Gastroesophageal sphincter (tissue), 4 donors: ENCODE measurements at regions not wholly inside any gene's neighbourhood (a gene's known extent, or its start where the extent isn't known, plus 50 kb on each side); places are given as distances from the start of the nearest gene placed in this dataset.
A peak's percentile ranks its signal among the peaks of the same experiment; 100 is the strongest.
"Not testable (repeated sequence)": the region's sequence is repeated elsewhere in the genome, so short reads cannot be mapped to it uniquely, and the experiment has no call there.

ENCODE experiments used
- ATAC-seq: fragments of 150-250 bp; one replicate; pipeline ENCODE4 v1.9.1; 2016; ENCODE audit warnings: mild to moderate bottlenecking, moderate library complexity
- H3K27ac ChIP-seq, 4 donors: fragments of 200-600 bp; sonication (generic) in 3 of 4; 1 replicate in 3 of 4; 2 replicates in 1 of 4; pipeline ENCODE4 v1.5.1; 2016 to 2019
- H3K27me3 ChIP-seq: fragments of 200-600 bp; sonication (generic); one replicate; pipeline ENCODE4 v1.5.1; 2019
- H3K36me3 ChIP-seq, 2 donors: fragments of 200-600 bp; sonication (generic); one replicate each; pipeline ENCODE4 v1.5.1; 2019; ENCODE audit warnings: control low read depth in 1 of 2
- H3K4me1 ChIP-seq, 3 donors: fragments of 200-600 bp; sonication (generic); 1 replicate in 2 of 3; 2 replicates in 1 of 3; pipeline ENCODE4 v1.5.1; 2016 to 2019; ENCODE audit warnings: control low read depth in 2 of 3
- H3K4me3 ChIP-seq, 2 donors: fragments of 200-600 bp; sonication (generic); one replicate each; pipeline ENCODE4 v1.5.1; 2019; ENCODE audit warnings: mild to moderate bottlenecking in 1 of 2, moderate library complexity in 1 of 2
- H3K9me3 ChIP-seq, 3 donors: fragments of 200-600 bp; sonication (generic); one replicate each; pipeline ENCODE4 v1.5.1; 2017 to 2019; ENCODE audit warnings: control low read depth in 2 of 3
- EP300 ChIP-seq: sonication (generic); formaldehyde crosslinking; IDR thresholded peaks from one replicate; pipeline ENCODE4 v1.6.1; 2017; ENCODE audit warnings: antibody characterized with exemption, mild to moderate bottlenecking
- POLR2A ChIP-seq, 2 donors: fragments of 450-650 bp; IDR thresholded peaks; one replicate each; pipeline ENCODE4 v1.6.1; 2017; ENCODE audit warnings: antibody characterized with exemption in 2 of 2, mild to moderate bottlenecking in 2 of 2, moderate library complexity in 1 of 2
- POLR2AphosphoS5 ChIP-seq: sonication (generic); formaldehyde crosslinking; IDR thresholded peaks from one replicate; pipeline ENCODE4 v1.6.1; 2017; ENCODE audit warnings: antibody characterized with exemption
- WGBS, 2 donors: methylation state at CpG; one replicate each; pipeline ENCODE4 v1.1.5; 2018; ENCODE audit warnings: low coverage in 1 of 2; 5-methylcytosine and 5-hydroxymethylcytosine counted together
- TF ChIP-seq, protein P1 (sequence below), 4 experiments: fragments of 200-600 bp in 2 of 4; fragments of 450-650 bp in 2 of 4; sonication (generic) in 1 of 4; IDR thresholded peaks; one replicate each; pipeline ENCODE4 v1.5.1; 2017 to 2019; ENCODE audit warnings: antibody characterized with exemption in 4 of 4, mild to moderate bottlenecking in 2 of 4, moderate library complexity in 2 of 4

DNA sequence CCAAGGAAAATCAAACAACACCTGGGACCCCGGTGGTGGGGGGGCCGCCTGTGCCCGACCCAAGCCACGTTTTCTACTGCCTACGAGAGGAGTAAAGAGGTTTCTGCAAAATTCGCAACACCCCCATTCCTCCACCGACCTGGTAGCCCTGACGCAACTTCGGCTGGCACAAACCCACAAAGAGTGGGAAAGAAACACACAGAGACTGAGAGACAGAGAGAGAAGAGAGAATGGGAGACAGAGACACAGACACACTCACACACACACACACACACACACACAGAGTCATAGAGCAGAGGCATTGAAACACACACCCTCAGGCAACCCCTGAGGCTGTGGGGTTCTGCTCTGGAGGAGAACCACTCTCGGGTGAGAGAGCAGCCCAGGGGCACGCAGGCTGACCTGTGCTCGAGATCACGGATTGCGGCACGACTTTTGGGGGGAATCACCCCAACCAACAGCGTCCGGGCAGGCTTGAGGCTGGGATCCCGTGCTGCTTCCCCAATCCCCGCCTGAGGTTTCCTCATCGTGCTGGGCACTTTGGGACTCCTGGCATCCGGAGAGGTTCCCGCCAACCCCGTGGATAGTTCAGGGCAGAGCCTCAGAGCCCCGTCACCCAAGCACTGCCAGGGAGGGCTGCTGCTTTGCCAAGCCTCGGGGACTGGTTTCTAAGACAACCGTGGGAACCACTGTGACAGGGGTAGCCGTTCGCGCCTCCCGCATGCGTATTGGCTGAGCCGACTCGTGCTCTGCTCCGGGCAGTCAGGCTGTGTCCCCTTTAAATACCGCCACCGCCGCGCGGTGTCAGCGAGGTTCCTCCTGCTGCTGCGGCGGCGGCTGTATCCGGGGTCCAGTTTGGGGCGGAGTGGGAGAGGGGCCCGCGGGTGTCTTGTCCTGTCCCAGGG is 682.4 kb upstream of the TPTE start:
- peak; percentile 31 for ATAC-seq
- TF ChIP-seq POLR2A (IDR thresholded peaks at IDR 0.05) (no peak), POLR2AphosphoS5 (no peak), EP300 (no peak)
- TF ChIP-seq, protein P1, sequence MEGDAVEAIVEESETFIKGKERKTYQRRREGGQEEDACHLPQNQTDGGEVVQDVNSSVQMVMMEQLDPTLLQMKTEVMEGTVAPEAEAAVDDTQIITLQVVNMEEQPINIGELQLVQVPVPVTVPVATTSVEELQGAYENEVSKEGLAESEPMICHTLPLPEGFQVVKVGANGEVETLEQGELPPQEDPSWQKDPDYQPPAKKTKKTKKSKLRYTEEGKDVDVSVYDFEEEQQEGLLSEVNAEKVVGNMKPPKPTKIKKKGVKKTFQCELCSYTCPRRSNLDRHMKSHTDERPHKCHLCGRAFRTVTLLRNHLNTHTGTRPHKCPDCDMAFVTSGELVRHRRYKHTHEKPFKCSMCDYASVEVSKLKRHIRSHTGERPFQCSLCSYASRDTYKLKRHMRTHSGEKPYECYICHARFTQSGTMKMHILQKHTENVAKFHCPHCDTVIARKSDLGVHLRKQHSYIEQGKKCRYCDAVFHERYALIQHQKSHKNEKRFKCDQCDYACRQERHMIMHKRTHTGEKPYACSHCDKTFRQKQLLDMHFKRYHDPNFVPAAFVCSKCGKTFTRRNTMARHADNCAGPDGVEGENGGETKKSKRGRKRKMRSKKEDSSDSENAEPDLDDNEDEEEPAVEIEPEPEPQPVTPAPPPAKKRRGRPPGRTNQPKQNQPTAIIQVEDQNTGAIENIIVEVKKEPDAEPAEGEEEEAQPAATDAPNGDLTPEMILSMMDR (IDR thresholded peaks at IDR 0.05): no peak
- WGBS, 2 donors: 68 to 69% methylated on average over 17 to 45 of the region's 47 CpGs

DNA sequence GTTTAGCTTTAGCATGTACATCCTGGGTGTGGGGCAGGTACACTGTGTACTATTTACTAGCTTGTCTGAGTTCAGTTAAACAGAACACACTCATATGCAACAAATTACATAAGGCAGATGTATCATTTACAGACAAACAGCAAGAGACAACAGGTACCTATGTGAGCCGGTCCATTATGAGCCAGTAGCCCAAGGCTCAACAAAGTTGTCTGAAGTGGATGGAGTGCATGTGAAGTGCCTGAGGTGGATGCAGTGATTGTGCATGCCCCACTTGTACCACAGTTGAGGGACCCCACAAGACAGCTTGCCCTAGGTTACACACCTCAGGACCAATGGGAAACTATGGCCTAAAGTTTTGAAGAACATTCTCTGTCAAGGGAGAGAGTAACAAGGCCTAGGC is 677.3 kb upstream of the TPTE start:
- not testable (repeated sequence) for H3K27me3 ChIP-seq, H3K4me3 ChIP-seq, H3K36me3 ChIP-seq, H3K4me1 ChIP-seq, ATAC-seq, H3K27ac ChIP-seq
- WGBS, 2 donors: 67 to 79% methylated on average over 1 of the region's 1 CpG
- peaks cover 0 to 11% (median 0%) of the 10 kb centered on the region in 3 donors for H3K9me3 ChIP-seq

More for the DNA sequence above, 682.4 kb upstream of the TPTE start:
- H3K27me3 ChIP-seq: peaks cover 7% of the 10 kb centered on the region
- H3K4me1 ChIP-seq: no peaks in the 10 kb centered on the region
- H3K27ac ChIP-seq: no peak overlapping the region
- no peaks in the 10 kb centered on the region for H3K36me3 ChIP-seq
- H3K9me3 ChIP-seq: peaks cover 0 to 21% (median 0%) of the 10 kb centered on the region in 3 donors
- H3K4me3 ChIP-seq: no peak overlapping the region

DNA sequence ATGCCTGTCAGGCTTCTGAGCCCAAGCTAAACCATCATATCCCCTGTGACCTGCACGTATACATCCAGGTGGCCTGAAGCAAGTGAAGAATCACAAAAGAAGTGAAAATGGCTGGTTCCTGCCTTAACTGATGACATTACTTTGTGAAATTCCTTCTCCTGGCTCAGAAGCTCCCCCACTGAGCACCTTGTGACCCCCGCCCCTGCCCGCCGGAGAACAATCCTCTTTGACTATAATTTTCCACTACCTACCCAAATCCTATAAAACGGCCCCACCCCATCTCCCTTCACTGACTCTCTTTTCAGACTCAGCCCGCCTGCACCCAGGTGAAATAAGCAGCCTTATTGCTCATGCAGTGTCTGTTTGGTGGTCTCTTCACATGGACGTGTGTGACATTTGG is 673.9 kb upstream of the TPTE start:
- WGBS, 2 donors: 63 to 68% methylated on average over 7 of the region's 7 CpGs
- H3K9me3 ChIP-seq, H3K4me1 ChIP-seq, H3K27me3 ChIP-seq, H3K27ac ChIP-seq, ATAC-seq, H3K4me3 ChIP-seq, H3K36me3 ChIP-seq: not testable (repeated sequence)

DNA sequence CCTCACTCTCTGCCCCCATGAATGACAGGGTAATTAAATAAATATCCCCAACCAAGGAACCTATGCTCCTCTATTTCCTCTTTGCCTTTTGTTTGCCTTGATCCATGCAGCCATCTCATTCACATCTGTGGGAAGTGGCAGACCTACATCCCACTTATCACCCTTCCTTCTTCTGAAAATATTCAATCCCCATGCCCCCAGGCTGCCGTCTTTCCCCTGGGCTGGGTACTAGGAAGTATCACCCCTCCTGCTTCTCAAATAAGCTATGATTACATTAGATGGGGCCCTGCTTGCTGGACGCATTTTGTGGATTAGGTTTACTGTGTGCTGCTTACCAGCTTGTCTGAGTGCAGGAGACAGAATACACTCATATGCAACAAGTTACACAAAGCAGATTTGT is 670.2 kb upstream of the TPTE start:
- peaks cover 0 to 12% (median 0%) of the 10 kb centered on the region in 3 donors for H3K9me3 ChIP-seq
- not testable (repeated sequence) for H3K36me3 ChIP-seq, H3K4me1 ChIP-seq, H3K27me3 ChIP-seq, H3K4me3 ChIP-seq, H3K27ac ChIP-seq, ATAC-seq
- WGBS, 2 donors: 51 to 57% methylated on average over 2 of the region's 2 CpGs

DNA sequence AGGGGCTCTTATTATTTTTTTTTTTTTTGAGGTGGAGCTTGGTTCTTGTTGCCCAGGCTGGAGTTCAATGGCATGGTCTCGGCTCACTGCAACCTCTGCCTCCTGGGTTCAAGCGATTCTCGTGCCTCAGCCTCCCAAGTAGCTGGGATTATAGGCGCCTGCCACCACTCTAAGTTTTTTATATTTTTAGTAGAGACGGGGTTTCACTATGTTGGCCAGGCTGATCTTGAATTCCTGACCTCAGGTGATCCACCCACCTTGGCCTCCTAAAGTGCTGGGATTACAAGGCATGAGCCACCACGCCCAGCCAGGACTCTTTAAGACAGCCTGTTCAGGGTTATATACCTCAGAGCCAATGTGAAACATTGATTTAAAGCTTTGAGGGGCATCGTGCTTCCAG is 669.7 kb upstream of the TPTE start:
- not testable (repeated sequence) for H3K4me3 ChIP-seq, H3K4me1 ChIP-seq, H3K27ac ChIP-seq, H3K36me3 ChIP-seq, H3K27me3 ChIP-seq, ATAC-seq
- WGBS, 2 donors: 56 to 68% methylated on average over 4 to 6 of the region's 7 CpGs
- peaks cover 0 to 12% (median 0%) of the 10 kb centered on the region in 3 donors for H3K9me3 ChIP-seq

DNA sequence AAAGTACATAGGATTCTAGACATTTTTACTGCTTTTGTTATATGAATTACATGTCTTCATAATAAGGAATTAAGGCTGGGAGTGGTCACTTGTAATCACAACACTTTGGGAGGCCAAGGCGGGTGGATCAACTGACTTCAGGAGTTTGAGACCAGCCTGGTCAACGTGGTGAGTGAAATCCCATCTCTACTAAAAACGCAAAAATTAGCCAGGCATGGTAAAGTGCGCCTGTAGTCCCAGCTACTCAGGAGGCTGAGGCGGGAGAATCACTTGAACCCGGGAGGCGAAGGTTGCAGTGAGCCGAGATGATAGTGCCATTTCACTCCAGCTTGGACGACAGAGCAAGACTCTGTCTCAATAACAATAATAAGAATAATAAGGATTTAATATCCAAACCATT is 663.8 kb upstream of the TPTE start:
- H3K4me1 ChIP-seq, H3K27me3 ChIP-seq, H3K27ac ChIP-seq, H3K4me3 ChIP-seq, ATAC-seq, H3K36me3 ChIP-seq: not testable (repeated sequence)
- WGBS, 2 donors: 56 to 64% methylated on average over 9 of the region's 9 CpGs
- H3K9me3 ChIP-seq: peaks cover 0 to 12% (median 2%) of the 10 kb centered on the region in 3 donors

DNA sequence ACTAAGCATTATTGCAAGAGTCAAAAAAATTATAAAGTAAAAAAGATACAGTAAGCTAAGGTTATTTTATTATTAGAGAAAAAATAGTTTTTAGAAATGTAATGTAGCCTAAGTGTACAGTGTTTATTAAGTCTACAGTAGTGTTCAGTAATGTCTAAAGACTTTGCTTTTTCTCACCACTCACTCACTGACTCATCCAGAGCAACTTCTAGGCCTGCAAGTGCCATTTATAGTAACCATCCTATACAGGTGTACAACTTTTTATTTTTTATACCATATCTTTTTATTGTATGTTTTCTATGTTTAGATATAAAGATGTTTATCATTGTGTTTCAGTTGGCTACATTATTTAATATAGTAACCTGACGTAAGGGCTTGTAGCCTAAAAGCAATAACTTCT is 661.5 kb upstream of the TPTE start:
- H3K36me3 ChIP-seq, H3K27ac ChIP-seq, H3K4me3 ChIP-seq, H3K27me3 ChIP-seq, H3K4me1 ChIP-seq, ATAC-seq: not testable (repeated sequence)
- peaks cover 0 to 24% (median 5%) of the 10 kb centered on the region in 3 donors for H3K9me3 ChIP-seq
- 59 to 68% methylated on average over 1 of the region's 1 CpG for WGBS, 2 donors

DNA sequence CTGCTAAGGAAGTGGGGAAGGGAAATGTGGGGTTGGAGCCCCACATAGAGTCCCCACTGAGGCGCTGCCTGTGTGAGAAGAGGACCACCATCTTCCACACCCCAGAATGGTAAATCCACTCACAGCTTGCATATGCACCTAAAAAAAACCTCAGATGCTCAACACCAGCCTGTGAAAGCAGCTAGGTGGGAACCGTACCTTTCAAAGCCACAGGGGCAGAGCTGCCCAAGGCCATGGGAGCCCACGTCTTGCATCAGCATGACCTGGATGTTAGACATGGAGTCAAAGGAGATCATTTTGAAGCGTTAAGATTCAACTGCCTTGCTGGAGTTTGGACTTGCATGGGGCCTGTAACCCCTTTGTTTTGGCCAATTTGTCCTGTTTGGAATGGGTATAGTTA is 658.9 kb upstream of the TPTE start:
- H3K9me3 ChIP-seq: peaks cover 0 to 32% (median 8%) of the 10 kb centered on the region in 3 donors
- WGBS, 2 donors: 59 to 60% methylated on average over 3 to 4 of the region's 4 CpGs
- not testable (repeated sequence) for H3K27ac ChIP-seq, ATAC-seq, H3K4me1 ChIP-seq, H3K27me3 ChIP-seq, H3K4me3 ChIP-seq, H3K36me3 ChIP-seq

DNA sequence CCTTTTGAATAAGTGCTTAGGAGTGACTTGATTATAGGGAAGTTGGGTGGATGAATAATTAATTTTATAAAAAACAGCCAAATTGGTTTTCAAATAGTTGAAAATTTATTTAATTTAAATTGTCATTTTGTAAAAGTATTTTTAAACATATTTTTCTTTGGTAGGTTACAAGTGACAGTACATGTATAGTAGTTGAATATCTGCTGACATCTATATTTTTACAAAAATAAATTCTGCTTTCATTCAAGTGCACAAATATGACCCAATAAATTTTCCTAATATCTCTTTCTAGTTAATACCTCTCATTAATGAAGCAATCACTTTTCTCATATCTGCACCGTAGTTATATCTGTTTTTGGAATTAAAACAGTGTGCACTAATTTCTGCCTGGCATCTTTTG is 653.6 kb upstream of the TPTE start:
- not testable (repeated sequence) for H3K4me1 ChIP-seq, H3K27ac ChIP-seq, H3K4me3 ChIP-seq, H3K36me3 ChIP-seq, ATAC-seq, H3K27me3 ChIP-seq
- H3K9me3 ChIP-seq: peaks cover 0 to 26% (median 6%) of the 10 kb centered on the region in 3 donors
- WGBS, 2 donors: 65 to 78% methylated on average over 1 of the region's 1 CpG

DNA sequence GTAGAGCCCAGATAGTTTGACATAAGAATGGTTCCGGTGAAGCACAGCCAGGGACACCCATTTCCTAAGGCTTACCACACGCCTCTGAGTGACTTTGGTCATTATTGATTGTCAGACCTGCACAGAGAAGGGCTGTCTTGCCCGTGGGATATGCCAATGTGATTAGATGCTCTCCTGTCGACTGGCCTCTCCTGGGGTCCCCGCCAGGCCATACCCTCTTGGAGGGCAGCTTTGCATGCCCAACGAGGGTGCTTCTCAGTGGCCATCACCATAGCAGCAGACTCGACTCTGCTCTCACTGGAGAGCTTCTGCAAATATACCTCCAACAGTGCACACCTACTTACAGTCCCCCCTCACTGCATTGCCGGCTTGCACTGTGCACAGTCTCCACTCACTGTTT is 648.3 kb upstream of the TPTE start:
- H3K27ac ChIP-seq, H3K4me3 ChIP-seq, ATAC-seq, H3K36me3 ChIP-seq, H3K4me1 ChIP-seq, H3K27me3 ChIP-seq: not testable (repeated sequence)
- WGBS, 2 donors: 55 to 56% methylated on average over 8 of the region's 8 CpGs
- peaks cover 0 to 14% (median 0%) of the 10 kb centered on the region in 3 donors for H3K9me3 ChIP-seq

DNA sequence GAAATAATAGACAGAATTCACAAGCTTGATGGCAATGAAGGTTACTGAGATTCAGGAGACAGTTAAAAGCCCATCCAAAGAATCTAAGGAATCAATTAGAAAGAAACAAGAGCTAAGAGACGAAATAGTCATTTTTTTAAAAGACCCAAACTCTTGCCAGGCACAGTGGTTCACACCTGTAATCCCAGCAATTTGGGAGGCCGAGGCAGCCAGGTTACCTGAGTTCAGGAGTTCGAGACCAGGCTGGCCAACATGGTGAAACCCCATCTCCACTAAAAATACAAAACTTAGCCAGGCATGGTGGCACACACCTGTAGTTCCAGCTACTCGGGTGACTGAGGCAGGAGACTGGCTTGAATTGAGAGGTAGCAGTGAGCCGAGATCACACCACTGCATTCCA is 647.2 kb upstream of the TPTE start:
- not testable (repeated sequence) for ATAC-seq, H3K4me3 ChIP-seq, H3K27ac ChIP-seq, H3K4me1 ChIP-seq, H3K27me3 ChIP-seq, H3K36me3 ChIP-seq
- 28 to 39% methylated on average over 3 to 4 of the region's 5 CpGs for WGBS, 2 donors
- H3K9me3 ChIP-seq: peaks cover 0 to 17% (median 0%) of the 10 kb centered on the region in 3 donors

DNA sequence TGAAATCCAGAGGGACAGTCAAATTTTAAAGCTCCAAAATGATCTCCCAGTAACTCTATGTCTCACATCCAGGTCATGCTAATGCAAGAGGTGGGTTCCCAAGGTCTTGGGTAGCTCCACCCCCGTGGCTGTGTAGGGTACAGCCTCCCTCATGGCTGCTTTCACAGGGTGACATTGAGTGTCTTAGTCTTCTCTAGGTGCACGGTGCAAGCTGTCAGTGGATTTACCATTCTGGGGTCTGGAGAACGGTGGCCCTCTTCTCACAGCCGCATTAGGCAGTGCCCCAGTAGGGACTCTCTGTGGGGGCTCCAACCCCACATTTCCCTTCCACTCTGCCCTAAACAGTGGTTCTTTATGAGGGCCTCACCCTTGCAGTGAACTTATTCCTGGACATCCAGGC is 640.0 kb upstream of the TPTE start:
- H3K27me3 ChIP-seq, ATAC-seq, H3K27ac ChIP-seq, H3K4me3 ChIP-seq, H3K4me1 ChIP-seq, H3K36me3 ChIP-seq: not testable (repeated sequence)
- H3K9me3 ChIP-seq: peaks cover 0 to 37% (median 0%) of the 10 kb centered on the region in 3 donors
- 62 to 69% methylated on average over 4 of the region's 4 CpGs for WGBS, 2 donors
